CD4-positive, CD25-positive, alpha-beta regulatory T cell (primary cell): ENCODE measurements at regions not wholly inside any gene's neighbourhood (a gene's known extent, or its start where the extent isn't known, plus 50 kb on each side); places are given as distances from the start of the nearest gene placed in this dataset.

Experiments
- ATAC-seq, 2 donors: fragments of 150-1000 bp; cut with Tn5 transposase; one replicate each; pipeline ENCODE4 v1.10.0; 2021; ENCODE audit warnings: low read depth in 2 of 2, moderate number of reproducible peaks in 2 of 2, moderate library complexity in 1 of 2
- DNase-seq, 3 donors: peaks; one replicate each; pipeline versions ENCODE4 v3.0.0 to v3.0.0-alpha.2; 2012 to 2022; ENCODE audit warnings: mixed read lengths in 1 of 3
- H3K27ac ChIP-seq: one replicate; pipeline ENCODE4 v1.7.0; 2013; ENCODE audit warnings: mild to moderate bottlenecking, low read length; ENCODE audit not compliant: insufficient read depth, poor library complexity, severe bottlenecking
- H3K27me3 ChIP-seq: one replicate; pipeline ENCODE4 v1.7.0; 2013; ENCODE audit warnings: low read length; ENCODE audit not compliant: control insufficient read depth, insufficient read depth
- H3K36me3 ChIP-seq: one replicate; pipeline ENCODE4 v1.7.0; 2013; ENCODE audit warnings: mild to moderate bottlenecking, low read length, moderate library complexity; ENCODE audit not compliant: control insufficient read depth, insufficient read depth
- H3K4me1 ChIP-seq: 2 replicates; pipeline ENCODE4 v1.7.0; 2013; ENCODE audit warnings: mild to moderate bottlenecking, low read length; ENCODE audit not compliant: insufficient read depth, control insufficient read depth, poor library complexity, severe bottlenecking
- H3K4me3 ChIP-seq: one replicate; pipeline ENCODE4 v1.7.0; 2013; ENCODE audit warnings: low read depth, mild to moderate bottlenecking, low read length, moderate library complexity
- H3K9me3 ChIP-seq, 2 experiments: 1 replicate in 1 of 2; 2 replicates in 1 of 2; pipeline ENCODE4 v1.7.0; 2013; ENCODE audit warnings: low read length in 2 of 2, mild to moderate bottlenecking in 1 of 2, moderate library complexity in 1 of 2; ENCODE audit not compliant: control insufficient read depth in 2 of 2
- H3K27ac Mint-ChIP-seq, 3 donors: one replicate each; pipeline ENCODE4 v1.8.0; 2020 to 2022; ENCODE audit warnings: mild to moderate bottlenecking in 3 of 3, mixed read lengths in 3 of 3, moderate library complexity in 2 of 3
- H3K27me3 Mint-ChIP-seq: one replicate; pipeline ENCODE4 v1.8.0; 2022; ENCODE audit warnings: mild to moderate bottlenecking, mixed read lengths
- H3K36me3 Mint-ChIP-seq: one replicate; pipeline ENCODE4 v1.8.0; 2020; ENCODE audit warnings: mixed read lengths
- H3K4me1 Mint-ChIP-seq, 4 donors: one replicate each; pipeline ENCODE4 v1.8.0; 2020 to 2022; ENCODE audit warnings: mixed read lengths in 4 of 4, mild to moderate bottlenecking in 1 of 4
- H3K4me3 Mint-ChIP-seq, 4 donors: one replicate each; pipeline ENCODE4 v1.8.0; 2020 to 2022; ENCODE audit warnings: mild to moderate bottlenecking in 4 of 4, mixed read lengths in 4 of 4, moderate library complexity in 3 of 4
- H3K9me3 Mint-ChIP-seq, 7 donors: one replicate each; pipeline ENCODE4 v1.8.0; 2020 to 2022; ENCODE audit warnings: mixed read lengths in 7 of 7, mild to moderate bottlenecking in 3 of 7, moderate library complexity in 2 of 7

GRCh38 chr10:21099291-21100062, 202.4 kb upstream of the NEBL start:
- ATAC-seq (no peak), DNase-seq (no peak)
- Mint-ChIP-seq H3K4me3 (peak overlapping the region in 2 of 4 donors; percentile 45 to 63), H3K36me3 (no peaks in the 10 kb centered on the region), H3K27me3 (no peaks in the 10 kb centered on the region), H3K9me3 (peaks cover 0 to 2% (median 0%) of the 10 kb centered on the region in 7 donors), H3K4me1 (peaks cover 7 to 25% (median 14%) of the 10 kb centered on the region in 4 donors), H3K27ac (peak overlapping the region; percentile 3 to 87 (median 42))
- H3K9me3 ChIP-seq: no peaks in the 10 kb centered on the region
- no peaks in the 10 kb centered on the region for H3K36me3 ChIP-seq
- no peaks in the 10 kb centered on the region for H3K27me3 ChIP-seq
- H3K4me1 ChIP-seq: no peaks in the 10 kb centered on the region
- no peak overlapping the region for H3K27ac ChIP-seq
- H3K4me3 ChIP-seq: no peak overlapping the region

GRCh38 chr10:21097926-21098355, 200.8 kb upstream of the NEBL start:
- H3K9me3 Mint-ChIP-seq: no peaks in the 10 kb centered on the region
- H3K27me3 Mint-ChIP-seq: no peaks in the 10 kb centered on the region
- H3K27me3 ChIP-seq: no peaks in the 10 kb centered on the region
- no peak overlapping the region for H3K4me3 ChIP-seq
- peaks cover 7 to 25% (median 14%) of the 10 kb centered on the region in 4 donors for H3K4me1 Mint-ChIP-seq
- H3K27ac ChIP-seq: no peak overlapping the region
- H3K4me1 ChIP-seq: no peaks in the 10 kb centered on the region
- H3K36me3 ChIP-seq: no peaks in the 10 kb centered on the region
- DNase-seq (no peak), ATAC-seq (no peak)
- H3K4me3 Mint-ChIP-seq: no peak overlapping the region
- no peaks in the 10 kb centered on the region for H3K36me3 Mint-ChIP-seq
- H3K9me3 ChIP-seq: no peaks in the 10 kb centered on the region
- no peak overlapping the region for H3K27ac Mint-ChIP-seq

GRCh38 chr10:21095494-21096055, 198.5 kb upstream of the NEBL start:
- no peak overlapping the region for H3K27ac ChIP-seq
- ATAC-seq (no peak), DNase-seq (no peak)
- H3K9me3 ChIP-seq: no peaks in the 10 kb centered on the region
- no peaks in the 10 kb centered on the region for H3K27me3 ChIP-seq
- H3K4me1 ChIP-seq: no peaks in the 10 kb centered on the region
- H3K36me3 Mint-ChIP-seq: no peaks in the 10 kb centered on the region
- H3K4me3 ChIP-seq: no peak overlapping the region
- no peak overlapping the region for H3K27ac Mint-ChIP-seq
- no peaks in the 10 kb centered on the region for H3K27me3 Mint-ChIP-seq
- no peaks in the 10 kb centered on the region for H3K36me3 ChIP-seq
- H3K4me3 Mint-ChIP-seq: no peak overlapping the region
- peaks cover 0 to 22% (median 17%) of the 10 kb centered on the region in 4 donors for H3K4me1 Mint-ChIP-seq
- peaks cover 0 to 3% (median 0%) of the 10 kb centered on the region in 7 donors for H3K9me3 Mint-ChIP-seq

GRCh38 chr10:21095073-21095472, 198.0 kb upstream of the NEBL start:
- Histone ChIP-seq H3K4me3 (no peak overlapping the region), H3K9me3 (no peaks in the 10 kb centered on the region), H3K27ac (no peak overlapping the region), H3K4me1 (no peaks in the 10 kb centered on the region), H3K27me3 (no peaks in the 10 kb centered on the region), H3K36me3 (no peaks in the 10 kb centered on the region)
- Mint-ChIP-seq H3K36me3 (no peaks in the 10 kb centered on the region), H3K27me3 (no peaks in the 10 kb centered on the region), H3K4me1 (peaks cover 0 to 24% (median 15%) of the 10 kb centered on the region in 4 donors), H3K27ac (no peak overlapping the region), H3K9me3 (peaks cover 0 to 3% (median 0%) of the 10 kb centered on the region in 7 donors), H3K4me3 (no peak overlapping the region)
- ATAC-seq (no peak), DNase-seq (no peak)

- ATAC-seq: no peak
- H3K36me3 ChIP-seq: no peaks in the 10 kb centered on the region
- no peaks in the 10 kb centered on the region for H3K27me3 Mint-ChIP-seq
- H3K4me3 Mint-ChIP-seq: no peak overlapping the region
- H3K9me3 ChIP-seq: no peaks in the 10 kb centered on the region
- no peaks in the 10 kb centered on the region for H3K36me3 Mint-ChIP-seq
- DNase-seq: no peak
- no peaks in the 10 kb centered on the region for H3K4me1 ChIP-seq
- no peak overlapping the region for H3K27ac ChIP-seq
- H3K4me1 Mint-ChIP-seq: peaks cover 0 to 14% (median 7%) of the 10 kb centered on the region in 4 donors
- H3K9me3 Mint-ChIP-seq: peaks cover 0 to 5% (median 0%) of the 10 kb centered on the region in 7 donors
- no peak overlapping the region for H3K4me3 ChIP-seq
- no peak overlapping the region for H3K27ac Mint-ChIP-seq
- no peaks in the 10 kb centered on the region for H3K27me3 ChIP-seq
Measured at GRCh38 chr10:21092683-21093524, 195.8 kb upstream of the NEBL start.

- H3K9me3 ChIP-seq: no peaks in the 10 kb centered on the region
- ATAC-seq (no peak), DNase-seq (no peak)
- H3K36me3 ChIP-seq: no peaks in the 10 kb centered on the region
- H3K27me3 ChIP-seq: no peaks in the 10 kb centered on the region
- H3K4me1 Mint-ChIP-seq: peaks cover 4 to 11% (median 7%) of the 10 kb centered on the region in 4 donors
- no peak overlapping the region for H3K4me3 Mint-ChIP-seq
- no peak overlapping the region for H3K4me3 ChIP-seq
- peak overlapping the region in 1 of 3 donors; percentile 29 for H3K27ac Mint-ChIP-seq
- H3K27me3 Mint-ChIP-seq: no peaks in the 10 kb centered on the region
- peaks cover 0 to 5% (median 2%) of the 10 kb centered on the region in 7 donors for H3K9me3 Mint-ChIP-seq
- H3K4me1 ChIP-seq: no peaks in the 10 kb centered on the region
- H3K27ac ChIP-seq: no peak overlapping the region
- no peaks in the 10 kb centered on the region for H3K36me3 Mint-ChIP-seq
Measured at GRCh38 chr10:21090609-21091082, 193.5 kb upstream of the NEBL start.

- Histone ChIP-seq H3K4me3 (no peak overlapping the region), H3K27me3 (no peaks in the 10 kb centered on the region), H3K9me3 (no peaks in the 10 kb centered on the region), H3K36me3 (no peaks in the 10 kb centered on the region), H3K27ac (no peak overlapping the region), H3K4me1 (no peaks in the 10 kb centered on the region)
- DNase-seq: no peak
- H3K4me3 Mint-ChIP-seq: no peak overlapping the region
- no peaks in the 10 kb centered on the region for H3K36me3 Mint-ChIP-seq
- peaks cover 0 to 5% (median 2%) of the 10 kb centered on the region in 7 donors for H3K9me3 Mint-ChIP-seq
- H3K27me3 Mint-ChIP-seq: no peaks in the 10 kb centered on the region
- ATAC-seq: no peak
- H3K27ac Mint-ChIP-seq: no peak overlapping the region
- H3K4me1 Mint-ChIP-seq: peaks cover 4 to 11% (median 7%) of the 10 kb centered on the region in 4 donors
Measured at GRCh38 chr10:21087476-21087875, 190.4 kb upstream of the NEBL start.
